ENCODE measurements at regions not wholly inside any gene's neighbourhood (a gene's known extent, or its start where the extent isn't known, plus 50 kb on each side); places are given as distances from the start of the nearest gene placed in this dataset.

DNA sequence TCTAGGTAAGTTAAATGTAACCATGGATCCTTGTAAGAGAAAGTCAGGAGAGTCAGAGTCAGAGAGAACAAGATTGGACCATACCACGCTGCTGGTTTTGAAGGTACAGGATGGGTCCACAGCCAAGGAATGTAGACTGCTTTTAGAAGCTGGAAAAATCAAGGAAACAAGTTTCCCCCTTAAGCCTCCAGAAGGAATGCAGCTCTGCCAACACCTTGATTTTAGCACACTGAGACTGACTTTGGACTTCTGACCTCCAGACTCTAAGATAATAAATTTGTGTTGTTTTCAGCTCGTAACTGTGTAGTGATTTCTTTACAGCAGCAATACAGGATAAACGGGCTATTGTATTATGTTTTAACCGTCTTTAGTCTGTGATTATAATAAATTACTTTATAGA lies 108.0 kb upstream of the USP38 start:
- no peak for DNase-seq (ENCODE audit: low read depth, low spot score)

DNA sequence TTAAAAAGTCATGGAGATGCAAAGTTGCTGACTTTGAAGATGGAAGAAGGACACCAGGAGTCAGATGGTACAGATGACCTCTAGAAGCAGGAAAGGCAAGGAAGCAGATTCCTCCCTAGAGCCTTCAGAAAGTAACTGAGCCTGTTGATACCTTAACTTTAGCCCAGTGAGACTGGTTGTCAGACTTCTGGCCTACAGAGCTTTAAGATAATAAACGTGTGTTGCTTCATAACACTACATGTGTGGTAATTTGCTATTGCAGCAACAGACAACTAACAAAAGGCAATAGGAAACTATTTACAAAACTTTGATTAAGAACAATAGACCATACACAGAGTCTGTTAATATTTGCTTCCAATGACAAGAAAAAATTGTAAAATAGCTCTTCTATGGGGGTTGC lies 102.0 kb upstream of the USP38 start:
- no peak for DNase-seq (ENCODE audit: low read depth, low spot score)

DNA sequence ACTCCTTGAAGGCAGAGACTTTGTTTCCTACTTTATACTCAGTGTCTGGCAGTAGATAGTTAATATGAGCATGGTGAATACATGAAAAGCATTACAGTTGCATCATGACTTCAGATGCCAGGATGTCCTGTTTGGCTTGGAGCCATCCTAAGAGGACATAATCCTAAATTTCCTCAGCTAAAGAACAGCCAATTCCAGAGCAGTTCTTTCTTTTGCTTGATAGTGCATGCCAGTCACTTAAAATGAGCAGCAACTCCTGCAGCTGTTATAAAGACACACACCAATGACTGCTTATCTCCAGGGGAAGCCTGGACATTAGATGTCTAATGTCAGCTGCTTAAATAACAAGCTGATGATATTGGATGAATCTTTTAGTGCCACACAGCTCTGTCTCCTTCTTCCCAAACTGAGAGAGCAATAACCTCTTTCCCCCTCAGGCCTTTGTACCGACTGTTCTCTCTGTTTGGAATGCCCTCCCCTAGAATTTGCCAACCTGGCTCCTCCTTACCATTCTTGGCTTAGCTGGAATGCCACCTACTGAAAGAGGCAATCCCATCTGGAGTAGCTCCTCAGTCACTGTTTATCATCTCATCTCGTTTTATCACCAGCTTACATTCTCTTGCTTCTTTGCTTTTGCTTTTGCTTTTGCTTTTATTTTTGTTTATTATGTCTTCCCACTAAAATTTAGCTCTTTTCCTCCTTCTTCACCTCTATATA lies 100.8 kb upstream of the USP38 start:
- no peak for DNase-seq (ENCODE audit: low read depth, low spot score)

DNA sequence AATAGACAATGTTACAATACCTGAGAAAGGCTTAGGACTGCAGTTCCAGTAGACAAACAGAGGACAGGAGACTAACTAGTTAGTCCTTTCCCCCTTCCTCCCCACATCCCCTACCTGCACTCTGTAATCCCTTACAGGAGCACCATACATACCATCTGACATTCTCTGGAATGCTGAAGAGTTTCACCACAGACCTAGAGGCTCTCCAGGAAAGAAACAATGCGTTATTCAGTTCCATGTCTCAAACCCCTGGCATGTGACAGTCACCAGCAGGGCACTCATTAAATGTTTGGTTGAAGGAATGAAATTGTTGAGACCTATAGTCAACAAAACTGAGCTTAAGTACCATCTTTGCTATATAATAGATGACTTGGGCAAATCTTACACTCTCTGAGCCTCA lies 100.2 kb upstream of the USP38 start:
- peak; percentile 35 for DNase-seq (ENCODE audit: low read depth, low spot score)

DNA sequence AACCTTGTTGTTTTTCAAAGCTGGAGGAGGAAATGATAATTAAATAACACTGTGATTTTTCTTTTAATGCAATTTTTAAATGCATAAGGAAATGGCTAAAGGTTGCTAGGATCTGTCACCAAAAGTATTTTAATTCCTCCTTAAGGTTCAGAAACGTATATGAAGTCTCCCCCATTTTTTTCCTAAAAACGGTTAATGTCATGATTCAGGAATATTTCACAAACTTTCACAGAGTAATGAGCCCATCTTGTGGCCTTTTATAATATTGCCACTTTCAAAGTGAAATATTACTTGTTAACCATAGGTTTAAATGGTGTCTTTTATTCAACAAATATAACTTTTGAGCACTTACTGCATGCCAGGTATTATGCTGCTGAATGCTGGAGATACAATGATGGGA lies 99.5 kb upstream of the USP38 start:
- peak; percentile 11 for DNase-seq (ENCODE audit: low read depth, low spot score)

DNA sequence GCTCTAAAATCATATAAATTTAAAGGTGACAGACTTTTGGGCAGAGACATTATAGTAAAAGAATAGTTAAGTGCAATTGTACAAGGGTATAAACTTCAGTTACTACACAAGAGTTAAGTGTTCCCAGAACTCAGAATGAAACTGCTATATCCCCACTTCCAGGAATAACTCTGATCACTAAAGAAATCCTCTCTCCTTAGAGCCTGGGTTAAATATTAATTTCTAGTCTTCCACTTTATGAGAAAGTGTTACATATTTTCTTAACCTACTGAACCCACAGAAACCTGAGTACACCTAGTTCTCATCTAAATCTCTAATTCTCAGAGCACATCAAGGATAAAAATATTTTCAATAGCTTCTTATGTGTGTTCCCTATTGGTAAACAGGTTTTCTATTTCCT lies 99.1 kb upstream of the USP38 start:
- no peak for DNase-seq (ENCODE audit: low read depth, low spot score)

DNA sequence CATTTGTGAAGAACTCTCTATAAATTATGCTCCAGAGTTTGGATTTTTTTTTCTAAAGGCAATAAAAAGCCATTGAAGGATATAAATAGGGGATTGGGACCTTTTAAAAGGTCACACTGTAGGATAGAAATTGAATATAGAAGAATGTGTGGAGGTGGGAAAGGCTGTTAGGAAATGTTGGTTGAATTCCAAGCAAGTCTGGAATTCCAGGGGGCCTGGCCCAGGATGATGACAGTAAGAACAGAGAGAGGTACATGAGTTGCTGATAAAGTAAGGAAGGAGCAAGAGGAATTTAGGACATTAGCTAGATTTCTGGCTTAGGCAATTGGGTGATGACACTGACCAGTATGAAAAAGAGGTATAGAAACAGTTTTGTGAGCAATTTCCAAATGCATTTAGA lies 95.4 kb upstream of the USP38 start:
- DNase-seq (ENCODE audit: low read depth, low spot score), result peak; percentile 21

DNA sequence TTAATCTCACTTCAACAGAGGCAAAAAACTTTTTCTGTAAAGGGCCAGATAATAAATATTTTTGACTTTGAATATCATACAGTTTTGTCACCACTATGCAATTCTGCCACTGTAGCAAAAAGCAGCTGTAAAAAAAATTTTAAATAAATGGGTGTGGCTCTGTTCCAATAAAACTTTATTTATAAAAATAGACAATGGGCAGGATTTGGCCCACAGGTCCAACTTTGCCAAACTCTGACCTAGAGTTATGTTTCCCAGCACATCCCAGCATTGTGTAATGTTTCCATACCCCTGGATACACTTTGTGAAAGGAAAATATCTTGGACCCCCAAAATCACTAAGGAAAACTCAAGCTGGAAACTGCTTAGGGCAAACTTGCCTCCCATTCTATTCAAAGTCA lies 94.9 kb upstream of the USP38 start:
- DNase-seq (ENCODE audit: low read depth, low spot score), result no peak

DNA sequence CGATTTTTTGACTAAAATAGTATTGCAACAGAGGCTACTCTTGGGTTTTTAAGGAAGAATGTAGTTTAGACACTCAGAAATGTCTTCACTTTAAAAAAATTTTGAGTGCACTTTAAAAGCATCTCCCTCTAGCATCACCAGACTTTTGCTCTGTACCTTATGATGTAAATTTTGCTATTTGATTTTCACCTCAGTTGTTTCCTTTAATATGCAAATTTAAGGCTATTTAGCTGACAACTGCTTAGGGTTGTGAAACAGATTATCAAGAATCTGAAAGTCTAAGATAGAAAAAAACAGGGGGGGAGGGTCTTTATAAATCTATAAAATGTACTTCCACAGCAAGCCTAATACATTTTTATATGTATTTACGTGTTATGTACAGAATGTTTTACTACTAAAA lies 92.9 kb upstream of the USP38 start:
- no peak for DNase-seq (ENCODE audit: low read depth, low spot score)

DNA sequence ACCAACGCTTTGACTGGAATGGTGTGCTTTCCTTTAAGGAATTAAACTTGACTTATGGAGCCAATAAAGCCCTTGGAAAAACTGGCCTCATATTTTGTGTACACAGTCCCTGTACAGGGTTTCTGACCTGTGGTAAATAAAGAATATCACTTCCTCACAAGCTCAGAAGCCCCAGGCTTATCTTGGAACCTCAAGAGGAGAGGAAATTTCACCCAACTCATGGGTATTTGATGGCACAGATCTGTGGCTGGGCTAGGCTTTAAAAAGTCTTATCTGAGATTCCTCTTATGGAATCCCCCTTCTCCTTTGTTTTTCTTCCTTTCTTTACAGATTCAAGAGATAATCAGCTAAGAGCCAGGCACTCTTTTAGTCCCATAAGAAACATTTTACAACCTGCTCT lies 89.3 kb upstream of the USP38 start:
- DNase-seq (ENCODE audit: low read depth, low spot score), result no peak

DNA sequence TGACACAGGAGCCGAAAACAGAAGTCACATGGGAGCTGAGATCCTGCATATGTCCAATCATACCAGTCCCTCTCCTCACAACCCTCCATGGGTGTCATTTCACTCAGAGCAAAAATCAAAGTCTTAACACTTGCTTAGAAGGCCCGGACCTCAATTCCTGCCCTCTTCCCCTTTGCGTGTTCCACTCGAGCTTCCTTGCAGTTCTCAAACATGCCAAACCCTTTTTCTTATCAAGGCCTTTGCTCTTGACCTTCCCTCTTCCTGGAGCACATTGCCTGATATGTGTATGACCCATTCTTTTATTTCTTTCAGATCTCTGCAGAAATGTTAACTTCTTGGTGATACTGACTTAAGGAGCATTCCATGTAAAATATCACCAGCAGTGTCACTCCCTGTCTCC lies 87.0 kb upstream of the USP38 start:
- DNase-seq (ENCODE audit: low read depth, low spot score), result no peak

DNA sequence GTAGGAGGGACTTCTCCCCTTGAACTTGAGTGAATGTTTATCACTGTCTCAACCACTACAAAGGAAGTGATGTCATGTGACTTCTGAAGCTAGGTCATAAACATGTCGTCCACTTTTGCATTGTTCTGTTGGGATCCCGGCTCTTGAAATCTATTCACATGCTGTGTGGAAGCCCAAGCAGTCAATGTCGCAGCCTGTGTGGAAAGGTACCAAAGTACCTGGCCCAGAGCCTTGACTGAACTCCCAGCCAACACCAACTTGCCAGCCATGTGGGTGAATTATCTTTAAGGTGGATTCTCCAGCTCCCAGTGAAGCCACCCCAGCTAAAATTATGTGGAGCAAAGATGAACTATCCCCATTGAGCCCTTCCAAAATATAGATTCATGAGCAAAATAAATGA lies 85.0 kb upstream of the USP38 start:
- no peak for DNase-seq (ENCODE audit: low read depth, low spot score)

DNA sequence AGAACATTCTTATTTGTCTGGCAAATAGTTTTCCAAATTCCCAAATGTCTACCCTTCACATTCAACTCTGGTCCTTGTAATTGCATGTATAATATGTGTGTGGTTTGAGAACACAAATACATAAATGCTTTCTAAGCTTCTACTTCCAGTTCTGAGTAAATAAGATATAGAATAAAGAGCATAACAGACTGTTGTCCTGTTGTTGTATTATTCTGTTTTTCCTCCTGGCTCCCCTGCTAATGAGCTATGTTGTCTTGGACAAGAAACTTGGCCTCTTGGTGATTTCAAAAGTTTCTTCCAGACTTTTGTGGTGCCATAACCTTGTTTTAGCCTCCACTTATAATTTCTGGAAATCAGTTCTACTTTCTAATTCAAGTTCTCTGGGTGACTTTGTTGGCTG lies 75.3 kb upstream of the USP38 start:
- no peak for DNase-seq (ENCODE audit: low read depth, low spot score)

DNA sequence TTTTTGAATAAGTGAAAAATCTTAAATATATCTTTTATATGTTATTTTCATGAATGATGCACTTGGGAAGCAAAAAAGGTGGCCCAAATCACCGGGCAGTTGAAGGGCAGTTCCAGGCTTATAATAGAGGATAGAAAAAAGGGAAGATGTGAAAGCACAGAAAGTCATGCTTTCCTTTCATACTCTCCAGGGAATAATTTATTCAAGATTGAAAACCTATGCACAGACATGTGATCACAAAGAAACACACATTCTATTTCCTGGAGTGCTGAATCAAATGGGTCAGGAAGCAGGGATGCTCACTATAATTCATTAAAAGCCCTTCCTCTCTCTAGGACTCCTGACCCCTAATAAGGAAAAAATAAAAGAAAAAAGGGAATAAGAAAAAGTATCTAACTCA lies 66.1 kb upstream of the USP38 start:
- no peak for DNase-seq (ENCODE audit: low read depth, low spot score)

DNA sequence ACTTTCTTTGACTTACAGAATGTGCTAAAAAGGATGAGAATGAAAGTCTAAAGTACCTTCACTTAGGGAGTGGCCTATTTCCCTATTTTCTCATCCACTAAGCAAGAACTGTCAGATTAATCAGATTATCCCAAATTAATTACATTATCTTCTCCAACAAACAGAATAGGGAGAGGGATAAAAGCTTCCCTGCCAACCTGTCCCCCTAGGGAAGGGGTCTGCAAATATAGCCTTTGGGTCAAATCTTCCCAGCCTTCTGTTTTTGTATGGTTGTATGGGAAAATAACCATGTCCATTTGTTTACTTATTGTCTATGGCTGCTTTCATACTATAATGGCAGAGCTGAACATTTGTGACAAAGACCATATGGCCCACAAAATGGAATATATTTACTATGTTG lies 57.1 kb upstream of the USP38 start:
- DNase-seq (ENCODE audit: low read depth, low spot score), result no peak

DNA sequence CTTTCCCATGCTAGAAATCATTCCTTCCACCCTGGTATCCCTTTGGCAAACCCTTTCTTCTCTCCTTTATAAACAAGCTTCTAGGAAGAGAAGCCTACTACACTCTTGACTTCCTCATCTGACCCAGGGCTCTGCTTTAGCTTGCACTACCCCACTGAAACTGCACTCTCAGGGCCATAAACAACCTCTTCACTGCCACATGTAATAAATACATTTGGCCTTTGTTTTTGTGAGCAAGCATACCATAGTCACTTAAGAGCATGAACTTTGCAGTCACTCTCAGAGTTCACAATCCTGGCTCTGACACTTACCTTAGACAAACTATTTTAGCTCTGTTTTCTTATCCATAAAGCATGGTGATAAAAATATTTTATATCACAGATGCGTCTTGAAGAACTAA lies 50.7 kb upstream of the USP38 start:
- DNase-seq (ENCODE audit: low read depth, low spot score), result no peak

Data from astrocyte of the hippocampus (primary cell).